GM23338 (cell line): ENCODE measurements at regions not wholly inside any gene's neighbourhood (a gene's known extent, or its start where the extent isn't known, plus 50 kb on each side); places are given as distances from the start of the nearest gene placed in this dataset.

Source experiments
- ATAC-seq: fragments of 200-7000 bp; cut with Tn5 transposase; 3 replicates; pipeline ENCODE4 v1.9.1; 2020
- DNase-seq: peaks from one replicate; pipeline ENCODE4 v3.0.0-alpha.2; 2015; ENCODE audit warnings: low spot score
- H2AFZ ChIP-seq: fragments of 200-600 bp; sonication (generic); 2 replicates; pipeline ENCODE4 v1.8.0; 2016; ENCODE audit warnings: antibody characterized with exemption, mild to moderate bottlenecking, moderate library complexity
- H3F3A ChIP-seq: fragments of 200-600 bp; sonication (generic); replicated peaks from 2 replicates; pipeline ENCODE4 v1.8.0; 2017; ENCODE audit warnings: antibody characterized with exemption, mixed run types, low read depth
- H3K27ac ChIP-seq: fragments of 200-600 bp; sonication (generic); 2 replicates; pipeline ENCODE4 v1.6.1; 2016; ENCODE audit warnings: low read depth
- H3K27me3 ChIP-seq: fragments of 200-600 bp; sonication (generic); 2 replicates; pipeline ENCODE4 v1.8.0; 2016; ENCODE audit warnings: mild to moderate bottlenecking, mixed run types, moderate library complexity; ENCODE audit not compliant: insufficient read depth
- H3K36me3 ChIP-seq: fragments of 200-600 bp; sonication (generic); 2 replicates; pipeline ENCODE4 v1.8.0; 2016; ENCODE audit warnings: mild to moderate bottlenecking; ENCODE audit not compliant: insufficient read depth
- H3K4me1 ChIP-seq: fragments of 200-600 bp; sonication (generic); 2 replicates; pipeline ENCODE4 v1.8.0; 2016; ENCODE audit warnings: mild to moderate bottlenecking, moderate library complexity; ENCODE audit not compliant: insufficient read depth
- H3K4me2 ChIP-seq: fragments of 200-600 bp; sonication (generic); 2 replicates; pipeline ENCODE4 v1.7.1; 2017; ENCODE audit warnings: mixed run types
- H3K4me3 ChIP-seq: fragments of 200-600 bp; sonication (generic); 2 replicates; pipeline ENCODE4 v1.6.1; 2016; ENCODE audit warnings: mixed run types
- H3K79me2 ChIP-seq: fragments of 200-600 bp; sonication (generic); replicated peaks from 2 replicates; pipeline ENCODE4 v1.8.0; 2017; ENCODE audit warnings: mild to moderate bottlenecking; ENCODE audit not compliant: insufficient read depth
- H3K9me2 ChIP-seq: fragments of 200-600 bp; sonication (generic); 2 replicates; pipeline ENCODE4 v1.8.0; 2017; ENCODE audit not compliant: insufficient read depth
- H4K20me1 ChIP-seq: fragments of 200-600 bp; sonication (generic); replicated peaks from 2 replicates; pipeline ENCODE4 v1.8.0; 2017; ENCODE audit warnings: mild to moderate bottlenecking; ENCODE audit not compliant: insufficient read depth
- H3K27ac Mint-ChIP-seq: 2 replicates; pipeline ENCODE4 v1.8.0; 2020; ENCODE audit warnings: inconsistent platforms, mild to moderate bottlenecking, moderate library complexity, mixed read lengths
- H3K27me3 Mint-ChIP-seq: 3 replicates; pipeline ENCODE4 v1.8.0; 2022; ENCODE audit warnings: low read depth, mild to moderate bottlenecking, moderate library complexity, mixed read lengths, inconsistent platforms; ENCODE audit not compliant: insufficient read depth, poor library complexity
- H3K36me3 Mint-ChIP-seq: 3 replicates; pipeline ENCODE4 v1.8.0; 2021; ENCODE audit warnings: low read depth, mild to moderate bottlenecking, inconsistent platforms, moderate library complexity, mixed read lengths
- H3K4me1 Mint-ChIP-seq: 3 replicates; pipeline ENCODE4 v1.8.0; 2020; ENCODE audit warnings: mild to moderate bottlenecking, inconsistent platforms, mixed read lengths
- H3K4me3 Mint-ChIP-seq: 3 replicates; pipeline ENCODE4 v1.8.0; 2021; ENCODE audit warnings: moderate library complexity, mild to moderate bottlenecking, inconsistent platforms, mixed read lengths
- H3K9me3 Mint-ChIP-seq: 3 replicates; pipeline ENCODE4 v1.8.0; 2020; ENCODE audit warnings: moderate library complexity, mild to moderate bottlenecking, inconsistent platforms, mixed read lengths
- EZH2phosphoT487 ChIP-seq: fragments of 200-600 bp; sonication (generic); IDR thresholded peaks from one replicate; pipeline ENCODE4 v1.8.1; 2018; ENCODE audit warnings: antibody characterized with exemption; ENCODE audit not compliant: unreplicated experiment
- NANOG ChIP-seq: IDR thresholded peaks from 2 replicates; pipeline ENCODE4 v1.6.1; 2016; ENCODE audit warnings: antibody characterized with exemption, borderline replicate concordance
- STAT1 ChIP-seq: IDR thresholded peaks from one replicate; pipeline ENCODE4 v1.6.1; 2016; ENCODE audit warnings: antibody characterized with exemption; ENCODE audit not compliant: unreplicated experiment
- TF ChIP-seq, protein P1 (sequence below), 2 experiments: fragments of 200-600 bp in 1 of 2; sonication (generic) in 1 of 2; conservative IDR thresholded peaks; 2 replicates each; pipeline versions ENCODE4 v1.5.1 to v1.6.1; 2016 to 2017; ENCODE audit warnings: antibody characterized with exemption in 2 of 2, low read depth in 2 of 2, mild to moderate bottlenecking in 2 of 2, moderate library complexity in 1 of 2
- TF ChIP-seq, protein P2 (sequence below): IDR thresholded peaks from one replicate; pipeline ENCODE4 v1.6.1; 2018; ENCODE audit warnings: antibody characterized with exemption; ENCODE audit not compliant: unreplicated experiment

DNA sequence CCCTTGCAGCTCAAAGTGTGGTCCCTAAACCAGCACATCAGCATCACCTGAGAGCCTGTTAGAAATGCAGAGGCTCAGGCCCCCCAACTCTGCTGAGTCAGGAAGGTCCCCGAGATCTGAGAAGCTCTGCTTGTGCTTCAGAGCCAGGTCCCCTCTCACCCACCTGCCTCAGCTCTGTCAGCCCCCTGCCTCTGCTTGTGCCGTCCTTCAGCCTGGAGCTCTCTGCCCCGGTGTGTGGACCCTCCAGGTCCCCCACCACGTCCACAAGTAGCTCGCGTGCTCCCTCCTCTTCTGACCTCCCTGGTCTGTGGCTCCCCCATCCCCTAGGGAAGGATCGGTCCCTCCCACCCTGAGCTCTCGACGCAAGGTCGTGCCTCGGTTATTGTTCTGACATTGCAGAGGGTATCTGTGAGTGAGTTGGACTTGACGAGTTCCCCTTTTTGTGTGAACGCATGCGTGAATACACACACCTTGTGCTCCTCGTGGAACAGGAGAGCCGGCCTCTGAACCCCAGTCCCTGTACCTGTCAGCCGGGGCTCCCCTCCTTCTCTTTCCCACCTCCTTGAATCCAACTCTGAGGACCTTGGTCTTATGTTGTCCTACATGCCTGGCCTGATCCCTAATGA is 75.5 kb upstream of the TAF1B start (continued):
- TF ChIP-seq, protein P1, sequence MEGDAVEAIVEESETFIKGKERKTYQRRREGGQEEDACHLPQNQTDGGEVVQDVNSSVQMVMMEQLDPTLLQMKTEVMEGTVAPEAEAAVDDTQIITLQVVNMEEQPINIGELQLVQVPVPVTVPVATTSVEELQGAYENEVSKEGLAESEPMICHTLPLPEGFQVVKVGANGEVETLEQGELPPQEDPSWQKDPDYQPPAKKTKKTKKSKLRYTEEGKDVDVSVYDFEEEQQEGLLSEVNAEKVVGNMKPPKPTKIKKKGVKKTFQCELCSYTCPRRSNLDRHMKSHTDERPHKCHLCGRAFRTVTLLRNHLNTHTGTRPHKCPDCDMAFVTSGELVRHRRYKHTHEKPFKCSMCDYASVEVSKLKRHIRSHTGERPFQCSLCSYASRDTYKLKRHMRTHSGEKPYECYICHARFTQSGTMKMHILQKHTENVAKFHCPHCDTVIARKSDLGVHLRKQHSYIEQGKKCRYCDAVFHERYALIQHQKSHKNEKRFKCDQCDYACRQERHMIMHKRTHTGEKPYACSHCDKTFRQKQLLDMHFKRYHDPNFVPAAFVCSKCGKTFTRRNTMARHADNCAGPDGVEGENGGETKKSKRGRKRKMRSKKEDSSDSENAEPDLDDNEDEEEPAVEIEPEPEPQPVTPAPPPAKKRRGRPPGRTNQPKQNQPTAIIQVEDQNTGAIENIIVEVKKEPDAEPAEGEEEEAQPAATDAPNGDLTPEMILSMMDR (conservative IDR thresholded peaks at IDR 0.05; ENCODE audit: low read depth in 2 of 2) = no peak
- TF ChIP-seq STAT1 (no peak), EZH2phosphoT487 (no peak)
- TF ChIP-seq, protein P2, sequence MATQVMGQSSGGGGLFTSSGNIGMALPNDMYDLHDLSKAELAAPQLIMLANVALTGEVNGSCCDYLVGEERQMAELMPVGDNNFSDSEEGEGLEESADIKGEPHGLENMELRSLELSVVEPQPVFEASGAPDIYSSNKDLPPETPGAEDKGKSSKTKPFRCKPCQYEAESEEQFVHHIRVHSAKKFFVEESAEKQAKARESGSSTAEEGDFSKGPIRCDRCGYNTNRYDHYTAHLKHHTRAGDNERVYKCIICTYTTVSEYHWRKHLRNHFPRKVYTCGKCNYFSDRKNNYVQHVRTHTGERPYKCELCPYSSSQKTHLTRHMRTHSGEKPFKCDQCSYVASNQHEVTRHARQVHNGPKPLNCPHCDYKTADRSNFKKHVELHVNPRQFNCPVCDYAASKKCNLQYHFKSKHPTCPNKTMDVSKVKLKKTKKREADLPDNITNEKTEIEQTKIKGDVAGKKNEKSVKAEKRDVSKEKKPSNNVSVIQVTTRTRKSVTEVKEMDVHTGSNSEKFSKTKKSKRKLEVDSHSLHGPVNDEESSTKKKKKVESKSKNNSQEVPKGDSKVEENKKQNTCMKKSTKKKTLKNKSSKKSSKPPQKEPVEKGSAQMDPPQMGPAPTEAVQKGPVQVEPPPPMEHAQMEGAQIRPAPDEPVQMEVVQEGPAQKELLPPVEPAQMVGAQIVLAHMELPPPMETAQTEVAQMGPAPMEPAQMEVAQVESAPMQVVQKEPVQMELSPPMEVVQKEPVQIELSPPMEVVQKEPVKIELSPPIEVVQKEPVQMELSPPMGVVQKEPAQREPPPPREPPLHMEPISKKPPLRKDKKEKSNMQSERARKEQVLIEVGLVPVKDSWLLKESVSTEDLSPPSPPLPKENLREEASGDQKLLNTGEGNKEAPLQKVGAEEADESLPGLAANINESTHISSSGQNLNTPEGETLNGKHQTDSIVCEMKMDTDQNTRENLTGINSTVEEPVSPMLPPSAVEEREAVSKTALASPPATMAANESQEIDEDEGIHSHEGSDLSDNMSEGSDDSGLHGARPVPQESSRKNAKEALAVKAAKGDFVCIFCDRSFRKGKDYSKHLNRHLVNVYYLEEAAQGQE = no peak

DNA sequence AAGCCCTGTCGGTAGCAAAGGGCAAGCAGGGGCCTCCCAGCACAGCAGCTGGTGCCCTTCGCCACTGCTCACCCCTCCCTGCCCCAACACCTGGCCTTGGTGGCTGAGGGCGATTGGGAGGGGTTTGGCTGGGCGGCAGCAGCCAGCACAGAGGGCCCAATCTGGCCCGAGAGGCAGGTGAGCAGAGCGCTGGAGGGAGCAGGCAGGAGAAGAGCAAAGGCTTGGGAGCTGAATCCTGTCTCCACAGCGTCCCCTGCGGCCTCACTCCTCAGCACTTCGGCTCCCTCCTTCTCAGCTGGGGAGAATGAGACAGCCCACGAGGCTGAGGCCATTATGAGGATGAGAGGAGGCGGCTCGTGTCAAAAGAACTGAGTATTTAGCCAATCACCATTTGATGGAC is 74.9 kb upstream of the TAF1B start:
- Mint-ChIP-seq H3K4me3 (no peak overlapping the region), H3K27ac (peak overlapping the region; percentile 32; the same call in 1 of the 2 replicates), H3K27me3 (peaks cover 20% of the 10 kb centered on the region), H3K36me3 (no peaks in the 10 kb centered on the region; the same call in 2 of the 3 replicates), H3K4me1 (peaks cover 56% of the 10 kb centered on the region), H3K9me3 (no peaks in the 10 kb centered on the region)
- Histone ChIP-seq H3K79me2 (no peaks in the 10 kb centered on the region), H3K4me3 (no peak overlapping the region), H3K4me1 (peaks cover 19% of the 10 kb centered on the region; the same call in 1 of the 2 replicates), H3K9me2 (no peaks in the 10 kb centered on the region), H4K20me1 (no peaks in the 10 kb centered on the region), H3K27ac (no peak overlapping the region), H3K27me3 (no peaks in the 10 kb centered on the region), H2AFZ (peak overlapping the region; percentile 92), H3F3A (no peaks in the 10 kb centered on the region), H3K4me2 (peak overlapping the region; percentile 57), H3K36me3 (no peaks in the 10 kb centered on the region)
- TF ChIP-seq, protein P1 (conservative IDR thresholded peaks at IDR 0.05; ENCODE audit: low read depth in 2 of 2) = peak; percentile 52 to 76
- TF ChIP-seq NANOG = no peak
- ATAC-seq (peak; percentile 79), DNase-seq (peak; percentile 91)
